OCI-LY3 (cell line): ENCODE measurements at regions not wholly inside any gene's neighbourhood (a gene's known extent, or its start where the extent isn't known, plus 50 kb on each side); places are given as distances from the start of the nearest gene placed in this dataset.

ENCODE experiments used
- H2AFZ ChIP-seq: fragments of 200-600, 300-600 bp; shearing (Covaris generic); 2 replicates; pipeline ENCODE4 v1.6.0; 2014; ENCODE audit warnings: antibody characterized with exemption, low read depth, low read length
- H3K27ac ChIP-seq: fragments of 200-600, 300-600 bp; sonication (generic); 2 replicates; pipeline ENCODE4 v1.5.1; 2014; ENCODE audit warnings: mild to moderate bottlenecking, low read length, moderate library complexity, mixed read lengths
- H3K27me3 ChIP-seq: fragments of 200-600, 300-600 bp; sonication (generic); 2 replicates; pipeline ENCODE4 v1.6.1; 2014; ENCODE audit warnings: low read depth, low read length, mixed read lengths
- H3K36me3 ChIP-seq: fragments of 200-600, 300-600 bp; sonication (generic); replicated peaks from 2 replicates; pipeline ENCODE3; 2014; ENCODE audit warnings: low read depth, low read length, mixed read lengths
- H3K4me1 ChIP-seq: fragments of 300-600, 200-600 bp; sonication (generic); 2 replicates; pipeline ENCODE4 v1.6.1; 2014; ENCODE audit warnings: low read length, mixed read lengths
- H3K4me2 ChIP-seq: fragments of 200-600, 300-600 bp; sonication (generic); 2 replicates; pipeline ENCODE4 v1.6.1; 2014; ENCODE audit warnings: low read length, mixed read lengths
- H3K4me3 ChIP-seq: fragments of 300-600, 200-600 bp; sonication (generic); 2 replicates; pipeline ENCODE4 v1.5.1; 2014; ENCODE audit warnings: antibody characterized with exemption, mild to moderate bottlenecking, low read length, moderate library complexity
- H3K79me2 ChIP-seq: fragments of 300-600, 200-600 bp; shearing (Covaris generic); 2 replicates; pipeline ENCODE4 v1.6.1; 2014; ENCODE audit warnings: mild to moderate bottlenecking, low read length, mixed read lengths
- H3K9ac ChIP-seq: fragments of 300-600, 200-600 bp; shearing (Covaris generic); 2 replicates; pipeline ENCODE4 v1.6.0; 2014; ENCODE audit warnings: mild to moderate bottlenecking, low read length, moderate library complexity
- H3K9me3 ChIP-seq: fragments of 200-600, 300-600 bp; shearing (Covaris generic); 2 replicates; pipeline ENCODE4 v1.6.1; 2014; ENCODE audit warnings: low read length, mixed read lengths; ENCODE audit not compliant: insufficient read depth
- H4K20me1 ChIP-seq: fragments of 200-600, 300-600 bp; sonication (generic); 2 replicates; pipeline ENCODE4 v1.6.1; 2016; ENCODE audit warnings: low read length, mixed read lengths; ENCODE audit not compliant: insufficient read depth
- EZH2phosphoT487 ChIP-seq: fragments of 200-600 bp; shearing (Covaris generic); IDR thresholded peaks from 2 replicates; pipeline ENCODE4 v1.6.1; 2018; ENCODE audit warnings: antibody characterized with exemption, mixed run types, low read depth
- TF ChIP-seq, protein P1 (sequence below): fragments of 200-600, 300-600 bp; sonication (generic); IDR thresholded peaks from 2 replicates; pipeline ENCODE4 v1.5.1; 2014; ENCODE audit warnings: antibody characterized with exemption, low read length, low read depth

DNA sequence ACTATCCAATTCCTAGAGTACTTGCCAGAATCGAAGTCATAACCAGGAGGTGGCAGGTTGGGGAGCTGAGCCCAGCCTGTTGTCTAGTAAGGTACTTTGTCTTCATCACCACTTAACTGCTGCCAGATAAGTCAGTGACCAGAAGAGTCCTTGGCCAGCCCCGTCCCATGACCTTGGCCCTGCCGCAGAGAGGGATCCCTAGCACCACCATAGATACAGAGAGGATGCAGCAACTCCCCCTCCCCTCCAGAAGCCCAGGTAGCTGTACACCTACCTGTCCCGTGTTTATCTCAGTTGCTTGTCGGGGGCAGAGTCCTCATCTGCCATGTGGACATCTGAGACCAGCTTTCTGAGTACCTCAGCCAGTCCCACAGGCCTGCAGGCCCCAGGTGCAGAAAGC, 153.6 kb upstream of the TP63 start:
- Histone ChIP-seq H3K79me2 (no peaks in the 10 kb centered on the region), H3K4me1 (no peaks in the 10 kb centered on the region), H3K4me3 (no peak overlapping the region), H4K20me1 (no peaks in the 10 kb centered on the region), H2AFZ (no peak overlapping the region), H3K9ac (no peak overlapping the region), H3K27ac (no peak overlapping the region), H3K27me3 (no peaks in the 10 kb centered on the region), H3K9me3 (peaks cover 9% of the 10 kb centered on the region), H3K36me3 (no peaks in the 10 kb centered on the region), H3K4me2 (no peak overlapping the region)
- TF ChIP-seq, protein P1, sequence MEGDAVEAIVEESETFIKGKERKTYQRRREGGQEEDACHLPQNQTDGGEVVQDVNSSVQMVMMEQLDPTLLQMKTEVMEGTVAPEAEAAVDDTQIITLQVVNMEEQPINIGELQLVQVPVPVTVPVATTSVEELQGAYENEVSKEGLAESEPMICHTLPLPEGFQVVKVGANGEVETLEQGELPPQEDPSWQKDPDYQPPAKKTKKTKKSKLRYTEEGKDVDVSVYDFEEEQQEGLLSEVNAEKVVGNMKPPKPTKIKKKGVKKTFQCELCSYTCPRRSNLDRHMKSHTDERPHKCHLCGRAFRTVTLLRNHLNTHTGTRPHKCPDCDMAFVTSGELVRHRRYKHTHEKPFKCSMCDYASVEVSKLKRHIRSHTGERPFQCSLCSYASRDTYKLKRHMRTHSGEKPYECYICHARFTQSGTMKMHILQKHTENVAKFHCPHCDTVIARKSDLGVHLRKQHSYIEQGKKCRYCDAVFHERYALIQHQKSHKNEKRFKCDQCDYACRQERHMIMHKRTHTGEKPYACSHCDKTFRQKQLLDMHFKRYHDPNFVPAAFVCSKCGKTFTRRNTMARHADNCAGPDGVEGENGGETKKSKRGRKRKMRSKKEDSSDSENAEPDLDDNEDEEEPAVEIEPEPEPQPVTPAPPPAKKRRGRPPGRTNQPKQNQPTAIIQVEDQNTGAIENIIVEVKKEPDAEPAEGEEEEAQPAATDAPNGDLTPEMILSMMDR: no peak
- TF ChIP-seq EZH2phosphoT487: no peak

DNA sequence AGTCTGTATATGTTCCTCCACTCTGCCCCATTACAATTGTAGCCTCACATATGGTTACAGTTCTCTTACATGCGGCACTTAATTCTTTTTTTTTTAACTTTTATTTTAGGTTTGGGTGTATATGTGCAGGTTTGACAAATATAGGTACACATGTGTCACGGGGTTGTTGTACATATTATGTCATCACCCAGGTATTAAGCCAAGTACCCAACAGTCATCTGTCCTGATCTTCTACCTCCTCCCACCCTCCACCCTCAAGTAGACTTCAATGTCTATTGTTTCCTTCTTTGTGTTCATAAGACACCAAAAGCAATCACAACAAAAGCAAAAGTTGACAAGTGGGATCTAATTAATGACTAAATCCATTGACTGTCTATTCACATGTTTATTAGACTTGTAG, 144.6 kb upstream of the TP63 start:
- TF ChIP-seq, protein P1: no peak
- no peak for TF ChIP-seq EZH2phosphoT487
- H3K79me2 ChIP-seq: no peaks in the 10 kb centered on the region
- peaks cover 9% of the 10 kb centered on the region; the same call in 1 of the 2 replicates for H3K9me3 ChIP-seq

DNA sequence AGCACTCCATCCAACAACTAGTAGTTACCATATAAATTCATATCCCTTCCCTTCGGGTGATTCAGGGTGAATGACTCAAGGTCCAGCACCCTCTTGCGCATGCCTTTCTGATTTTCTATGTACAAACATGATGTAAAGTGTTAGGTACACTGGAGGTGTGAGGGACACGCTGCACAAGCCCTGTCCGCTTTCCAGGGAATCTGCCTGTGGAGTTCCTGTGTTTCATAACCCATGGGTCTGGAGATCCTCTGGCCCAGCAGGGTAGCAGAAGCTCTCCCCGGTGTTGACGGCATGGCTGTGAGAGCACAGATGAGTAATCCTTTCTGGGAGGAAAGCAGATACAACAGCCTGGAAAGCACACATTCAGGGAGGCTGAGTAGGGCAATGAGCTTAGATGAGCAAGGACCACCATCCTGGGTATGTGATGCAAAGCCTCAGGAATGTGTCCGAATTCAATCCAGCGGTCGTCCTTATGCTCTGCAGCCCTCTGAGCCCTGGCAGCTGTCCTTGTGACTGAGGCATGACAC, 142.9 kb upstream of the TP63 start:
- H3K9me3 ChIP-seq: no peaks in the 10 kb centered on the region
- no peaks in the 10 kb centered on the region for H3K36me3 ChIP-seq
- no peaks in the 10 kb centered on the region for H3K27me3 ChIP-seq
- H3K9ac ChIP-seq: no peak overlapping the region
- H3K4me1 ChIP-seq: peaks cover 29% of the 10 kb centered on the region
- TF ChIP-seq, protein P1: no peak
- no peak for TF ChIP-seq EZH2phosphoT487
- no peak overlapping the region for H3K4me2 ChIP-seq
- no peak overlapping the region for H2AFZ ChIP-seq
- no peaks in the 10 kb centered on the region for H3K79me2 ChIP-seq
- H3K27ac ChIP-seq: no peak overlapping the region
- H4K20me1 ChIP-seq: no peaks in the 10 kb centered on the region
- H3K4me3 ChIP-seq: no peak overlapping the region

More for the DNA sequence above, 144.6 kb upstream of the TP63 start:
- peaks cover 26% of the 10 kb centered on the region for H3K4me1 ChIP-seq
- H3K9ac ChIP-seq: no peak overlapping the region
- H4K20me1 ChIP-seq: no peaks in the 10 kb centered on the region
- no peak overlapping the region for H2AFZ ChIP-seq
- H3K4me2 ChIP-seq: no peak overlapping the region
- H3K27me3 ChIP-seq: no peaks in the 10 kb centered on the region
- no peak overlapping the region for H3K27ac ChIP-seq
- H3K36me3 ChIP-seq: no peaks in the 10 kb centered on the region
- no peak overlapping the region for H3K4me3 ChIP-seq

DNA sequence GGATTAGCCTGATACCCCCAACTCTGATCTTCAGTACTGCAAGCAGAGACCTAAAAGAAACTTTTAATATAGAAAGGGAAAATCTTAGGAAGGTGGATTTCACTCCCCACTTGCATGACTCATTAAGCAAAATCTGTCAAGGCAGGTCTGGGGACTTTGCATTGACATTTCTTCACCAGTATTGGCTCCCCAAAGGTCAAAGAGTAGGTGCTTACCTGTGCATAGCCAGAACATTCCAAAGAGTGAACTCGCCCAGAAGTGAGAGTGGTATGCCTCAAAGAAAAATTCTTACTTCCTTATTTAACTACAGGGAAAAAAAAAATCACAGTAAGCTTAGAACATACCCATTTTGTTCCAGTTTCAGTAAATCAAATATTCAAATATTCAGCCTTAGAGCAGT, 140.9 kb upstream of the TP63 start:
- Histone ChIP-seq H4K20me1 (no peaks in the 10 kb centered on the region), H3K27ac (no peak overlapping the region), H3K27me3 (no peaks in the 10 kb centered on the region), H3K4me1 (peaks cover 29% of the 10 kb centered on the region), H3K9me3 (no peaks in the 10 kb centered on the region), H2AFZ (no peak overlapping the region), H3K4me3 (no peak overlapping the region), H3K9ac (no peak overlapping the region), H3K36me3 (no peaks in the 10 kb centered on the region), H3K79me2 (no peaks in the 10 kb centered on the region), H3K4me2 (peak overlapping the region; percentile 46)
- TF ChIP-seq, protein P1: no peak
- TF ChIP-seq EZH2phosphoT487: no peak
